Endothelial cell of umbilical vein (primary cell): ENCODE measurements at regions not wholly inside any gene's neighbourhood (a gene's known extent, or its start where the extent isn't known, plus 50 kb on each side); places are given as distances from the start of the nearest gene placed in this dataset.

Experiments used
- EZH2 ChIP-seq: IDR thresholded peaks from 2 replicates; pipeline ENCODE4 v1.6.1; 2012; ENCODE audit warnings: borderline replicate concordance, low read depth, mild to moderate bottlenecking, moderate library complexity, low read length, inconsistent platforms; ENCODE audit not compliant: severe bottlenecking
- MAX ChIP-seq: IDR thresholded peaks from 2 replicates; pipeline ENCODE4 v1.6.1; 2011; ENCODE audit not compliant: insufficient read depth, insufficient read length
- MYC ChIP-seq: IDR thresholded peaks from one replicate; pipeline ENCODE4 v1.6.1; 2011; ENCODE audit warnings: mild to moderate bottlenecking, low read depth, low read length
- POLR2A ChIP-seq: IDR thresholded peaks from 2 replicates; pipeline ENCODE4 v1.6.1; 2012; ENCODE audit warnings: low read depth, mild to moderate bottlenecking, control low read depth, low read length
- POLR2AphosphoS5 ChIP-seq: IDR thresholded peaks from 2 replicates; pipeline ENCODE4 v1.6.1; 2012; ENCODE audit warnings: low read depth, mild to moderate bottlenecking, control low read depth, low read length, moderate library complexity; ENCODE audit not compliant: insufficient read depth
- TF ChIP-seq, protein P1 (sequence below), 2 donors: IDR thresholded peaks; 1 replicate in 1 of 2; 2 replicates in 1 of 2; pipeline ENCODE4 v1.5.1; 2011; ENCODE audit warnings: low read length in 2 of 2, mild to moderate bottlenecking in 2 of 2, moderate library complexity in 2 of 2, control low read depth in 1 of 2, inconsistent platforms in 1 of 2, low read depth in 1 of 2; ENCODE audit not compliant: insufficient read depth in 1 of 2; ENCODE audit errors: extremely low read depth in 1 of 2

- TF ChIP-seq, protein P1, sequence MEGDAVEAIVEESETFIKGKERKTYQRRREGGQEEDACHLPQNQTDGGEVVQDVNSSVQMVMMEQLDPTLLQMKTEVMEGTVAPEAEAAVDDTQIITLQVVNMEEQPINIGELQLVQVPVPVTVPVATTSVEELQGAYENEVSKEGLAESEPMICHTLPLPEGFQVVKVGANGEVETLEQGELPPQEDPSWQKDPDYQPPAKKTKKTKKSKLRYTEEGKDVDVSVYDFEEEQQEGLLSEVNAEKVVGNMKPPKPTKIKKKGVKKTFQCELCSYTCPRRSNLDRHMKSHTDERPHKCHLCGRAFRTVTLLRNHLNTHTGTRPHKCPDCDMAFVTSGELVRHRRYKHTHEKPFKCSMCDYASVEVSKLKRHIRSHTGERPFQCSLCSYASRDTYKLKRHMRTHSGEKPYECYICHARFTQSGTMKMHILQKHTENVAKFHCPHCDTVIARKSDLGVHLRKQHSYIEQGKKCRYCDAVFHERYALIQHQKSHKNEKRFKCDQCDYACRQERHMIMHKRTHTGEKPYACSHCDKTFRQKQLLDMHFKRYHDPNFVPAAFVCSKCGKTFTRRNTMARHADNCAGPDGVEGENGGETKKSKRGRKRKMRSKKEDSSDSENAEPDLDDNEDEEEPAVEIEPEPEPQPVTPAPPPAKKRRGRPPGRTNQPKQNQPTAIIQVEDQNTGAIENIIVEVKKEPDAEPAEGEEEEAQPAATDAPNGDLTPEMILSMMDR (IDR thresholded peaks at IDR 0.05; ENCODE audit: extremely low read depth in 1 of 2, insufficient read depth in 1 of 2, low read depth in 1 of 2, low read length in 2 of 2): no peak
- TF ChIP-seq POLR2AphosphoS5 (no peak), POLR2A (no peak), EZH2 (no peak), MYC (no peak), MAX (no peak)
Observed at GRCh38 chr6:147005499-147005898, 198.7 kb upstream of the STXBP5 start.
